ENCODE measurements at regions not wholly inside any gene's neighbourhood (a gene's known extent, or its start where the extent isn't known, plus 50 kb on each side); places are given as distances from the start of the nearest gene placed in this dataset.

GRCh38 chr12:74624201-74624600, 86.6 kb downstream of the ATXN7L3B start:
- ATAC-seq (no peak), DNase-seq (ENCODE audit: low read depth, low spot score) (no peak)
- Histone ChIP-seq H3K27me3 (ENCODE audit: control insufficient read depth, insufficient read depth, low read length) (no peaks in the 10 kb centered on the region; the same call in 1 of the 2 replicates), H3K27ac (ENCODE audit: low read length) (no peak overlapping the region), H3K36me3 (ENCODE audit: control insufficient read depth, insufficient read depth, low read length) (no peaks in the 10 kb centered on the region), H3K4me1 (ENCODE audit: control insufficient read depth, insufficient read depth, low read length) (no peaks in the 10 kb centered on the region), H3K9me3 (ENCODE audit: control insufficient read depth, insufficient read depth, low read depth, low read length) (no peaks in the 10 kb centered on the region), H3K4me3 (ENCODE audit: low read depth in 2 of 2, low read length in 2 of 2) (no peak overlapping the region)
- CTCF ChIA-PET = no interaction called here
- in situ Hi-C loops (cut with HindIII; ENCODE audit: low pct_unique_long_range_greater_than_20kb, low sequenced_read_pairs) (no loop called here), intact Hi-C loops (cut with micrococcal nuclease; ENCODE audit: unreplicated experiment) (no loop called here)
- TF ChIP-seq, protein P1, sequence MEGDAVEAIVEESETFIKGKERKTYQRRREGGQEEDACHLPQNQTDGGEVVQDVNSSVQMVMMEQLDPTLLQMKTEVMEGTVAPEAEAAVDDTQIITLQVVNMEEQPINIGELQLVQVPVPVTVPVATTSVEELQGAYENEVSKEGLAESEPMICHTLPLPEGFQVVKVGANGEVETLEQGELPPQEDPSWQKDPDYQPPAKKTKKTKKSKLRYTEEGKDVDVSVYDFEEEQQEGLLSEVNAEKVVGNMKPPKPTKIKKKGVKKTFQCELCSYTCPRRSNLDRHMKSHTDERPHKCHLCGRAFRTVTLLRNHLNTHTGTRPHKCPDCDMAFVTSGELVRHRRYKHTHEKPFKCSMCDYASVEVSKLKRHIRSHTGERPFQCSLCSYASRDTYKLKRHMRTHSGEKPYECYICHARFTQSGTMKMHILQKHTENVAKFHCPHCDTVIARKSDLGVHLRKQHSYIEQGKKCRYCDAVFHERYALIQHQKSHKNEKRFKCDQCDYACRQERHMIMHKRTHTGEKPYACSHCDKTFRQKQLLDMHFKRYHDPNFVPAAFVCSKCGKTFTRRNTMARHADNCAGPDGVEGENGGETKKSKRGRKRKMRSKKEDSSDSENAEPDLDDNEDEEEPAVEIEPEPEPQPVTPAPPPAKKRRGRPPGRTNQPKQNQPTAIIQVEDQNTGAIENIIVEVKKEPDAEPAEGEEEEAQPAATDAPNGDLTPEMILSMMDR (IDR thresholded peaks at IDR 0.05) = no peak
- no peak for TF ChIP-seq TCF7L2 (IDR thresholded peaks at IDR 0.05; ENCODE audit: low read depth, low read length)
- POLR2A ChIA-PET = no interaction called here
- no TSS peak for BruUV-seq (replicated peaks)

- DNase-seq (ENCODE audit: low read depth, low spot score) (no peak), ATAC-seq (no peak)
- no peak for TF ChIP-seq TCF7L2 (IDR thresholded peaks at IDR 0.05; ENCODE audit: low read depth, low read length)
- no peak for TF ChIP-seq POLR2AphosphoS5 (IDR thresholded peaks at IDR 0.05; ENCODE audit: low read depth, low read length)
- TF ChIP-seq, protein P1 (IDR thresholded peaks at IDR 0.05) = no peak
- no peak for TF ChIP-seq SIN3A (IDR thresholded peaks at IDR 0.05; ENCODE audit: borderline replicate concordance, insufficient read depth, low read depth, low read length)
- no peak for TF ChIP-seq REST (IDR thresholded peaks at IDR 0.05; ENCODE audit: insufficient read depth in 1 of 2, low read depth in 2 of 2, low read length in 1 of 2)
- Histone ChIP-seq H3K36me3 (ENCODE audit: control insufficient read depth, insufficient read depth, low read length) (no peaks in the 10 kb centered on the region), H3K27ac (ENCODE audit: low read length) (no peak overlapping the region), H3K27me3 (ENCODE audit: control insufficient read depth, insufficient read depth, low read length) (no peaks in the 10 kb centered on the region; the same call in 1 of the 2 replicates), H3K4me1 (ENCODE audit: control insufficient read depth, insufficient read depth, low read length) (no peaks in the 10 kb centered on the region), H3K9me3 (ENCODE audit: control insufficient read depth, insufficient read depth, low read depth, low read length) (no peaks in the 10 kb centered on the region), H3K4me3 (ENCODE audit: low read depth in 2 of 2, low read length in 2 of 2) (no peak overlapping the region)
- in situ Hi-C loops (cut with HindIII; ENCODE audit: low pct_unique_long_range_greater_than_20kb, low sequenced_read_pairs) = no loop called here
- no TSS peak for BruUV-seq (replicated peaks)
- CTCF ChIA-PET = no interaction called here
- intact Hi-C loops (cut with micrococcal nuclease; ENCODE audit: unreplicated experiment) = no loop called here
- POLR2A ChIA-PET = no interaction called here
Observed at GRCh38 chr12:74626397-74626796, 88.8 kb downstream of the ATXN7L3B start.
